OCI-LY7 (cell line): ENCODE measurements at regions not wholly inside any gene's neighbourhood (a gene's known extent, or its start where the extent isn't known, plus 50 kb on each side); places are given as distances from the start of the nearest gene placed in this dataset.

Source experiments
- EZH2phosphoT487 ChIP-seq: fragments of 200-600 bp; sonication (generic); IDR thresholded peaks from 2 replicates; pipeline ENCODE4 v1.6.1; 2018; ENCODE audit warnings: low read depth, borderline replicate concordance, mild to moderate bottlenecking, mixed run types, antibody characterized with exemption, low read length, moderate library complexity, mixed read lengths
- TF ChIP-seq, protein P1 (sequence below): fragments of 200-600 bp; sonication (generic); conservative IDR thresholded peaks from 2 replicates; pipeline ENCODE4 v1.5.1; 2014; ENCODE audit warnings: mild to moderate bottlenecking, antibody characterized with exemption, low read length, moderate library complexity, mixed read lengths

DNA sequence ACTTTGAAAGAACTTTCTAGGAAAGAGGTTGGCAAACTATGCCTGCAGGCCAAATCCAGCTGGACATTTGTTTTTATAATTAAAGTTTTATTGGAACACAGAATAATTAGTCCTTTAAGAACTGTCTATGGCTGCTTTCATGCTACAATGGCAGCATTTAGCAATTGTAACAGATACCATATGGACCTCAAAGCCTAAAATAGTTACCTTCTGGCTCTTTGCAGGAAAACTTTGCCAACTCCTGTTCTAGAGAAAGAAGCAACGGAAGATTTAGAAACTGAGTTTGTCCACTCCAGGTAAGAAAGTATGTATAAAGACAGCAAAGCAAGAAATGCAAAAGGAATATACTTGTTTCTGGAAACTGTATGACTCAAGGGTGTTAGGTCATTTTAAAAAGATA is 281.7 kb upstream of the TRPM3 start:
- TF ChIP-seq EZH2phosphoT487, result no peak
- TF ChIP-seq, protein P1, sequence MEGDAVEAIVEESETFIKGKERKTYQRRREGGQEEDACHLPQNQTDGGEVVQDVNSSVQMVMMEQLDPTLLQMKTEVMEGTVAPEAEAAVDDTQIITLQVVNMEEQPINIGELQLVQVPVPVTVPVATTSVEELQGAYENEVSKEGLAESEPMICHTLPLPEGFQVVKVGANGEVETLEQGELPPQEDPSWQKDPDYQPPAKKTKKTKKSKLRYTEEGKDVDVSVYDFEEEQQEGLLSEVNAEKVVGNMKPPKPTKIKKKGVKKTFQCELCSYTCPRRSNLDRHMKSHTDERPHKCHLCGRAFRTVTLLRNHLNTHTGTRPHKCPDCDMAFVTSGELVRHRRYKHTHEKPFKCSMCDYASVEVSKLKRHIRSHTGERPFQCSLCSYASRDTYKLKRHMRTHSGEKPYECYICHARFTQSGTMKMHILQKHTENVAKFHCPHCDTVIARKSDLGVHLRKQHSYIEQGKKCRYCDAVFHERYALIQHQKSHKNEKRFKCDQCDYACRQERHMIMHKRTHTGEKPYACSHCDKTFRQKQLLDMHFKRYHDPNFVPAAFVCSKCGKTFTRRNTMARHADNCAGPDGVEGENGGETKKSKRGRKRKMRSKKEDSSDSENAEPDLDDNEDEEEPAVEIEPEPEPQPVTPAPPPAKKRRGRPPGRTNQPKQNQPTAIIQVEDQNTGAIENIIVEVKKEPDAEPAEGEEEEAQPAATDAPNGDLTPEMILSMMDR, result no peak
